Caco-2 (cell line): ENCODE measurements at regions not wholly inside any gene's neighbourhood (a gene's known extent, or its start where the extent isn't known, plus 50 kb on each side); places are given as distances from the start of the nearest gene placed in this dataset.

Source experiments
- BruUV-seq: library from RNA; stranded (reverse); fragments of 400-500 nt; replicated peaks from 2 replicates; lab custom pipeline; 2021; lab: Mats Ljungman, UMichigan
- CTCF ChIA-PET: fragments of 300-600 bp; sonication (Branson Sonifier 250); formaldehyde crosslinking; loops from one replicate; lab custom pipeline; 2022; ENCODE audit warnings: antibody characterized with exemption; lab: Charles Lee
- POLR2A ChIA-PET: fragments of 300-600 bp; sonication (Branson Sonifier 250); formaldehyde crosslinking; loops from one replicate; lab custom pipeline; 2022; ENCODE audit warnings: antibody characterized with exemption; lab: Charles Lee
- DNase-seq, 2 experiments: peaks; one replicate each; pipeline versions ENCODE4 v3.0.0 to v3.0.0-alpha.2; 2020 to 2022
- H3K27me3 ChIP-seq: replicated peaks from 2 replicates; pipeline ENCODE4 v1.6.0; 2011; ENCODE audit warnings: low read length; ENCODE audit not compliant: control insufficient read depth, insufficient read depth
- H3K36me3 ChIP-seq: 2 replicates; pipeline ENCODE4 v1.5.1; 2011; ENCODE audit warnings: low read length; ENCODE audit not compliant: control insufficient read depth, insufficient read depth
- H3K4me1 ChIP-seq: fragments of 250-450 bp; sonication (Bioruptor Pico); 2 replicates; pipeline ENCODE4 v1.5.1; 2020; ENCODE audit warnings: mild to moderate bottlenecking
- H3K4me3 ChIP-seq: 2 replicates; pipeline ENCODE4 v1.5.1; 2011; ENCODE audit warnings: low read depth, mild to moderate bottlenecking, control low read depth, low read length
- H3K9me3 ChIP-seq: fragments of 250-450 bp; sonication (Bioruptor Pico); 2 replicates; pipeline ENCODE4 v1.5.1; 2020; ENCODE audit warnings: mild to moderate bottlenecking, moderate library complexity
- H3K27ac Mint-ChIP-seq: one replicate; pipeline ENCODE4 v1.8.0; 2022; ENCODE audit warnings: mixed read lengths; ENCODE audit not compliant: unreplicated experiment
- H3K27me3 Mint-ChIP-seq: one replicate; pipeline ENCODE4 v1.8.0; 2022; ENCODE audit warnings: mixed read lengths; ENCODE audit not compliant: insufficient read depth, unreplicated experiment
- H3K36me3 Mint-ChIP-seq: one replicate; pipeline ENCODE4 v1.8.0; 2022; ENCODE audit warnings: mild to moderate bottlenecking, mixed read lengths; ENCODE audit not compliant: insufficient read depth, unreplicated experiment
- H3K4me1 Mint-ChIP-seq: one replicate; pipeline ENCODE4 v1.8.0; 2022; ENCODE audit warnings: low read depth, mixed read lengths; ENCODE audit not compliant: unreplicated experiment
- H3K4me3 Mint-ChIP-seq: one replicate; pipeline ENCODE4 v1.8.0; 2022; ENCODE audit warnings: mild to moderate bottlenecking, moderate library complexity, mixed read lengths; ENCODE audit not compliant: unreplicated experiment
- H3K9me3 Mint-ChIP-seq: one replicate; pipeline ENCODE4 v1.8.0; 2022; ENCODE audit warnings: mixed read lengths; ENCODE audit not compliant: unreplicated experiment
- intact Hi-C: fragments of 100-400 bp; cut with micrococcal nuclease; formaldehyde crosslinking; loops from one replicate; pipeline ENCODE4 v1.10.0; 2022; ENCODE audit not compliant: unreplicated experiment
- TF ChIP-seq, protein P1 (sequence below), 2 experiments: fragments of 200-600 bp in 1 of 2; IDR thresholded peaks; 1 replicate in 1 of 2; 2 replicates in 1 of 2; pipeline versions ENCODE4 v1.5.1 to v1.8.0; 2011 to 2022; ENCODE audit warnings: antibody characterized with exemption in 1 of 2, control low read depth in 1 of 2, inconsistent platforms in 1 of 2, low read depth in 1 of 2, low read length in 1 of 2, mild to moderate bottlenecking in 1 of 2, moderate library complexity in 1 of 2; ENCODE audit not compliant: insufficient read depth in 1 of 2, severe bottlenecking in 1 of 2, unreplicated experiment in 1 of 2

DNA sequence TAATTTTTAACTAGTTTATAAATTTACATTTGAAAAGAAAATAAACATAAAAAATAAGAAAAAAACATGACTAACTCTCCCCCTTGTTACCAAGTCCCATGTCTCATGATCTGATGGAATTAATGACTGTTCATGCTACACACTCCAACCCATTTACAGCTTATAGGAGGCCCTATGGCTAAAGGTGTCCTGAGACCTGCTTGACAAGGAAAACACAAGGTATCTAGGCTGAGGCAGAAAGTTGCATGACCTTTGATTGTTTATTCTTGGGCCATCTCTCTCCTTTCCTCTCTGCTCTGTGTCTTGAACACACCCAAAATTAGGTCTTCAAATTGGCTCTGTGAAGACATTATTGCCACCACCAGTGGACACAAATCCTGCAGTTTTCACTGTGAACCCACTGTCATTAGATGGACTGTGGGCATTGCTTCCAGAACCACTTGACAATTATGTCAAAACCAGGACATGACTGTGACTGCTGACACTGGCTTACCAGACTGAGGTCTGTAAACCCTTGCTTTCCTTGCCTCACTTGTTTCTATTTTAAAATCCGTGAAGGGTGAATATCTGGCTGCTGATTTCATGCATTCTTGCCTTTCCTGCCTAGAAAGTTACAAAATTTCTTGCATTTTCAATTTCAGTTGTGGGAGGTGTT lies 386.5 kb upstream of the SPRY2 start:
- H3K4me1 ChIP-seq, result no peaks in the 10 kb centered on the region
- no peak for DNase-seq
- Mint-ChIP-seq H3K27me3 (peaks cover 5% of the 10 kb centered on the region), H3K9me3 (no peaks in the 10 kb centered on the region), H3K36me3 (no peaks in the 10 kb centered on the region), H3K4me1 (no peaks in the 10 kb centered on the region), H3K4me3 (no peak overlapping the region), H3K27ac (no peak overlapping the region)
- H3K36me3 ChIP-seq, result no peaks in the 10 kb centered on the region
- POLR2A ChIA-PET, result no interaction called here
- 0 out of 2 replicates have a peak, but pooled peaks cover under 1% of the 10 kb centered on the region for H3K9me3 ChIP-seq
- intact Hi-C loops, result no loop called here
- TF ChIP-seq, protein P1, sequence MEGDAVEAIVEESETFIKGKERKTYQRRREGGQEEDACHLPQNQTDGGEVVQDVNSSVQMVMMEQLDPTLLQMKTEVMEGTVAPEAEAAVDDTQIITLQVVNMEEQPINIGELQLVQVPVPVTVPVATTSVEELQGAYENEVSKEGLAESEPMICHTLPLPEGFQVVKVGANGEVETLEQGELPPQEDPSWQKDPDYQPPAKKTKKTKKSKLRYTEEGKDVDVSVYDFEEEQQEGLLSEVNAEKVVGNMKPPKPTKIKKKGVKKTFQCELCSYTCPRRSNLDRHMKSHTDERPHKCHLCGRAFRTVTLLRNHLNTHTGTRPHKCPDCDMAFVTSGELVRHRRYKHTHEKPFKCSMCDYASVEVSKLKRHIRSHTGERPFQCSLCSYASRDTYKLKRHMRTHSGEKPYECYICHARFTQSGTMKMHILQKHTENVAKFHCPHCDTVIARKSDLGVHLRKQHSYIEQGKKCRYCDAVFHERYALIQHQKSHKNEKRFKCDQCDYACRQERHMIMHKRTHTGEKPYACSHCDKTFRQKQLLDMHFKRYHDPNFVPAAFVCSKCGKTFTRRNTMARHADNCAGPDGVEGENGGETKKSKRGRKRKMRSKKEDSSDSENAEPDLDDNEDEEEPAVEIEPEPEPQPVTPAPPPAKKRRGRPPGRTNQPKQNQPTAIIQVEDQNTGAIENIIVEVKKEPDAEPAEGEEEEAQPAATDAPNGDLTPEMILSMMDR (IDR thresholded peaks at IDR 0.05; ENCODE audit: insufficient read depth in 1 of 2, low read depth in 1 of 2, low read length in 1 of 2, severe bottlenecking in 1 of 2, unreplicated experiment in 1 of 2), result no peak
- no peaks in the 10 kb centered on the region for H3K27me3 ChIP-seq
- CTCF ChIA-PET, result no interaction called here
- H3K4me3 ChIP-seq, result no peak overlapping the region
- no TSS peak for BruUV-seq

DNA sequence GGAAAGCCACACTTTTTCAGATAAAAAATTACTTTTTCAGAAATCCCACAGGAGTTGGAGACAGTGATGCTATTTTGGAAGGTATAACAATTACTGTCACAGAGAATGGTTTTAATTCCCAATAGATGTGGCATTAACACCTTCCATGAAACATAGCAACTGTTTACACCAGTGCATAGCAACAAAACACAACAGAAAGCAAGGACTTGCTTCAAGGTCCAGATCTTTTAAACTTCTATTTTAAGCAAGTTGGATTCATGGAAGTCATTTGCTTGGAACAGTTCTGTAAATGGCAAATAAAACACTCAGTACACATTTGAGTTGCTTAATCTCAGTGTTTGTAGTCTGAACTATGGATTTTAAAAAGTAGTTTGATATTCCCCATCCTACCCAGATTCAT lies 385.9 kb upstream of the SPRY2 start:
- Mint-ChIP-seq H3K36me3 (no peaks in the 10 kb centered on the region), H3K27me3 (peaks cover 5% of the 10 kb centered on the region), H3K4me3 (no peak overlapping the region), H3K4me1 (no peaks in the 10 kb centered on the region), H3K27ac (no peak overlapping the region), H3K9me3 (no peaks in the 10 kb centered on the region)
- no TSS peak for BruUV-seq
- H3K27me3 ChIP-seq, result no peaks in the 10 kb centered on the region
- CTCF ChIA-PET, result no interaction called here
- H3K4me3 ChIP-seq, result no peak overlapping the region
- POLR2A ChIA-PET, result no interaction called here
- intact Hi-C loops, result no loop called here
- no peak for DNase-seq
- H3K4me1 ChIP-seq, result no peaks in the 10 kb centered on the region
- TF ChIP-seq, protein P1 (IDR thresholded peaks at IDR 0.05; ENCODE audit: insufficient read depth in 1 of 2, low read depth in 1 of 2, low read length in 1 of 2, severe bottlenecking in 1 of 2, unreplicated experiment in 1 of 2), result no peak
- H3K9me3 ChIP-seq, result no peaks in the 10 kb centered on the region
- H3K36me3 ChIP-seq, result no peaks in the 10 kb centered on the region

DNA sequence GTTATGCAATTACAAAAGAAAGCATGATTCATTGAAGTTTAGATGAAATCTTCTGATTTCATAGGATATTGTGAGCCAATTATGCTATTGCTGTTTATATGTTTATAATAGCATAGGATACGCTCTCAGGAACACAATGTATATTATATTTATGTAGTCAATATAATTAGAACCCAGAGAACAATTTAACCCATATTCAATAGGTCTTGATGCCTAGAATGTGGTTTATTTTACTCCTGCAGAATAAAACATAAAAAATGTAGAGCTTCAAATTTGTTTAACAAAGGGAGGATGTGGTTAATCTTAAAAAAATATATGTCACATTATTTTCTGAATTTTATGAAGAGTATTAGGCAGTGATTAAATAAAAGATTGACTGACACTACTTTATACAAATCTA lies 380.8 kb upstream of the SPRY2 start:
- BruUV-seq, result no TSS peak
- no peaks in the 10 kb centered on the region for H3K36me3 Mint-ChIP-seq
- no peak overlapping the region for H3K27ac Mint-ChIP-seq

More for the DNA sequence above, 380.8 kb upstream of the SPRY2 start:
- Histone ChIP-seq H3K4me1 (no peaks in the 10 kb centered on the region), H3K4me3 (no peak overlapping the region), H3K9me3 (no peaks in the 10 kb centered on the region), H3K36me3 (no peaks in the 10 kb centered on the region), H3K27me3 (no peaks in the 10 kb centered on the region)
- CTCF ChIA-PET, result no interaction called here
- H3K4me1 Mint-ChIP-seq, result no peaks in the 10 kb centered on the region
- H3K4me3 Mint-ChIP-seq, result no peak overlapping the region
- TF ChIP-seq, protein P1 (IDR thresholded peaks at IDR 0.05; ENCODE audit: insufficient read depth in 1 of 2, low read depth in 1 of 2, low read length in 1 of 2, severe bottlenecking in 1 of 2, unreplicated experiment in 1 of 2), result no peak
- DNase-seq, result no peak
- no peaks in the 10 kb centered on the region for H3K9me3 Mint-ChIP-seq
- no peaks in the 10 kb centered on the region for H3K27me3 Mint-ChIP-seq
- intact Hi-C loops, result no loop called here
- POLR2A ChIA-PET, result no interaction called here
